ENCODE measurements at regions not wholly inside any gene's neighbourhood (a gene's known extent, or its start where the extent isn't known, plus 50 kb on each side); places are given as distances from the start of the nearest gene placed in this dataset.

DNA sequence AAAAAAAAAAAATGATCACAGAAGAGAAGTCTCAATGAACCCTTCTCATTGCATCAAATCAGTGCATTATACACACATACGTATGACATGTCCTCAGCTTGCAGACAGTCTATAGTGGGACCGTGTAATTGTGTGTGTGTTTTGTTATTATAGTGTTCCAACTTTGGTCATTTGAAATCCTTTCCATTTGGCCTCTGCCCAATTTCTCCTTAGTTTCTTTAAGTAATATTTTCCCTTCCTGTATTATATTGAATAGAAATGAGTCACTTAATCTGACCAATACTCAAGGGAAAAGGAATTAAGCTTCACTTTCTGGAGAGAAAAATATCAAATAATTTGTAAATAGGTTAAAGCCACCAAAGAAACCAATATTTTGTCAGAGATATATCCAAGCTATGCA lies 415.5 kb upstream of the SORCS1 start:
- FAIRE-seq = no peak
- no peak for DNase-seq (ENCODE audit: insufficient read length, low spot score)
- TF ChIP-seq POLR2AphosphoS5 (IDR thresholded peaks at IDR 0.05; ENCODE audit: low read depth, low read length) (no peak), POU2F2 (IDR thresholded peaks at IDR 0.05; ENCODE audit: low read depth, low read length) (no peak), TAF1 (IDR thresholded peaks at IDR 0.05; ENCODE audit: low read depth, low read length) (no peak), SPI1 (IDR thresholded peaks at IDR 0.05; ENCODE audit: low read depth, low read length) (no peak), POLR2A (IDR thresholded peaks at IDR 0.05; ENCODE audit: low read depth, low read length) (no peak), PAX5 (IDR thresholded peaks at IDR 0.05; ENCODE audit: insufficient read depth, low read length, severe bottlenecking) (no peak)

DNA sequence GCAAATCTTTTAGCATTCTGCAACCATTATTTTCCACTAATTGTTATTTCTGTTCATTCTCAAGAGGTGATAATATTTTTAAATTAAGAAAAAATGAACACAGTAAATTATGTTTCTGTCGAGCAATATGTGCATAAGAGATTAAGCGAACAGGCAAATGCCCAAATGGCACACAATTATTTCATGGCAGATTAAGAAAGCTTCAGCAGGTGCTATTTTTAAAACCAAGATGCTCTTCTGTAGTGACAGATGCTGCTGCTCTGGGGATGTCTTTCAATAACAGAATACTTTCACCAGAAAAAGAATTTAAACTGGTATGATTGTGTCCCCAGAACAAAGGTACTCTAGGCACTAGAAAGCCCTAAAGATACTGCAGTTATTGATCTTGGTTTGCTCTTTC lies 412.7 kb upstream of the SORCS1 start:
- DNase-seq (ENCODE audit: insufficient read length, low spot score) (no peak), FAIRE-seq (no peak)
- TF ChIP-seq POLR2A (IDR thresholded peaks at IDR 0.05; ENCODE audit: low read depth, low read length) = no peak
- TF ChIP-seq SPI1 (IDR thresholded peaks at IDR 0.05; ENCODE audit: low read depth, low read length) = no peak
- TF ChIP-seq POLR2AphosphoS5 (IDR thresholded peaks at IDR 0.05; ENCODE audit: low read depth, low read length) = no peak

DNA sequence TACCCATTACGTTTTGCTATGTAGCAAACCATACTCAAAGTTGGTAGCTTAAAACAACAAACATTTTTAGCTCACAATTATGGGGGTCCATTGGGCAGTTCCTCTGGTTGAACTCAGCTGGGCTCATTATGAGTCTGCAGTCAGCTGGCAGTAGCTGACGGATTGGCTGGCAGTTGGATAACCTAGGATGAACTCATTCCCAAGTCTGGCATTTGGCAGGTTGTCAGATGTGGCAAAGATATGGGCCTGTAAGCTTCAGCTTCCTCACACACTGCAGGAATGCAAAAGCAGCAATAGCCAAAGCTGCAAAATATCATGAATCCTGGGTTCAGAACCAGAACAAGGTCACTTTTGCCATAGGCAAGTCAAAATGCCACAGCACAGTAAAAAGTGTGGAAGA lies 412.2 kb upstream of the SORCS1 start:
- TF ChIP-seq TAF1 (IDR thresholded peaks at IDR 0.05; ENCODE audit: low read depth, low read length) (no peak), POLR2AphosphoS5 (IDR thresholded peaks at IDR 0.05; ENCODE audit: low read depth, low read length) (no peak), POLR2A (IDR thresholded peaks at IDR 0.05; ENCODE audit: low read depth, low read length) (no peak), SPI1 (IDR thresholded peaks at IDR 0.05; ENCODE audit: low read depth, low read length) (no peak), PAX5 (IDR thresholded peaks at IDR 0.05; ENCODE audit: insufficient read depth, low read length, severe bottlenecking) (no peak), POU2F2 (IDR thresholded peaks at IDR 0.05; ENCODE audit: low read depth, low read length) (no peak)

DNA sequence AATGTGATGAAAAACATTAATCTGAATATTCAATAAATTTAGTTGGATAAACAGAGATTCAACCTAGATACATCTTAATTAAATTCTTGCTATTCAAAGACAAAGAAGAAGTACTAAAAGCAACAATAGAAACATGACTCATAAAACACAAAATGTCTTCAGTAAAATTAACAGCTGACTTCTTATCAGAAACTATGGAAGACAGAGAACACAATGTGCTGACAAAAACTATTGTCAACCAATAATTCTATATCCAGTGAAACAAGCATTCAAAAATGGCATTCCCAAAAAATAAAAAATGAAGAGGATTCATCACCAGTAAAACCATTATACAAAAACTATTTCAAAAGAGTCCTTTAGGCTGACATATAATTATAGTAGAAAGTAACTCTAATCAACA lies 400.5 kb upstream of the SORCS1 start:
- no peak for TF ChIP-seq PAX5 (IDR thresholded peaks at IDR 0.05; ENCODE audit: insufficient read depth, low read length, severe bottlenecking)
- TF ChIP-seq POLR2A (IDR thresholded peaks at IDR 0.05; ENCODE audit: low read depth, low read length) = no peak
- TF ChIP-seq POU2F2 (IDR thresholded peaks at IDR 0.05; ENCODE audit: low read depth, low read length) = no peak
- TF ChIP-seq POLR2AphosphoS5 (IDR thresholded peaks at IDR 0.05; ENCODE audit: low read depth, low read length) = no peak
- TF ChIP-seq TAF1 (IDR thresholded peaks at IDR 0.05; ENCODE audit: low read depth, low read length) = no peak
- DNase-seq (ENCODE audit: insufficient read length, low spot score) (no peak), FAIRE-seq (no peak)

More for the DNA sequence above, 412.2 kb upstream of the SORCS1 start:
- FAIRE-seq (no peak), DNase-seq (ENCODE audit: insufficient read length, low spot score) (no peak)

DNA sequence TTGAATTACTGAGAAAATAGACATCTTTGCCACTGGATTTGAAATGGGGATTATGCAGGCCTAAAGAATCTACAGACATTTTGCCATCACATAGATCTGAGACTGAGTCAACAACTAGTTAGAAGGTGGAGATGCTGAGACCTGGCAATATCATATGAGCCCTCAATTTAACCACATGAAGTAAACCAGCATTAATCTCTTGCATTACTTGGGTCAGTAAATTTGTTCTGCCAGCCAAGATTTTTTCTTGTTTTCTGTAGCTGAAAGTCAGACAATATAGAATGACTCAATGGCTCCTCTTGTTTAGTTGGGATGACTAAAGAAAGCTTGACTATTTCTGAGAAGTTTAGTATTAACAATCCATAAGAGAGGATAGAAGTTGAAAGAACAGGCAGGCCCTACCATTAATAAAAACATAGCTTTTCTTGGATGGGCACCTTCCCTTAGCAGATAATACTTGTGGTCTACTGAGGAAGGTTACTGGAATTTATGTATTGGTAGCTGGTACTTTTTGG lies 396.7 kb upstream of the SORCS1 start:
- FAIRE-seq = no peak
- no peak for DNase-seq (ENCODE audit: insufficient read length, low spot score)
- TF ChIP-seq POLR2AphosphoS5 (IDR thresholded peaks at IDR 0.05; ENCODE audit: low read depth, low read length) (no peak), TAF1 (IDR thresholded peaks at IDR 0.05; ENCODE audit: low read depth, low read length) (no peak), SPI1 (IDR thresholded peaks at IDR 0.05; ENCODE audit: low read depth, low read length) (no peak), POU2F2 (IDR thresholded peaks at IDR 0.05; ENCODE audit: low read depth, low read length) (no peak), POLR2A (IDR thresholded peaks at IDR 0.05; ENCODE audit: low read depth, low read length) (no peak), PAX5 (IDR thresholded peaks at IDR 0.05; ENCODE audit: insufficient read depth, low read length, severe bottlenecking) (no peak)

DNA sequence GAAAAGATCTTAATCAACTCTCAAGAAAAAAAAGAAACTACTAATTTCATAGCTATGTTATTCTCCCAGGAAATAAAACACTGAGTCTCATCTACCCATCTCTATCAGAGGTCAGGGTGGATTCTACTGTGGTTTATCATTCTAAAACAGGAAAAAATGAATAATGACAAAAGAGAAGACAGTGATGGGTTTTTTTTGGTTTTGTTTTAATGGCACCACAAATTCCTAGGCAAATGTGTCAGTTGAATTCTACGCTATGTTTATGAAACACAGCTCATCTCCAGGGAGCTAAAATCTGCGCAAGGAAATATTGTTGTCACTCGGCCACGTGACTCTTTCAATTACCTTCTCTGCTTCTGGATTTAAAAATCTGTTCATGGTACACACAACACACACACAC lies 393.4 kb upstream of the SORCS1 start:
- no peak for FAIRE-seq
- DNase-seq (ENCODE audit: insufficient read length, low spot score) = no peak
- no peak for TF ChIP-seq POU2F2 (IDR thresholded peaks at IDR 0.05; ENCODE audit: low read depth, low read length)
- no peak for TF ChIP-seq TAF1 (IDR thresholded peaks at IDR 0.05; ENCODE audit: low read depth, low read length)
- TF ChIP-seq PAX5 (IDR thresholded peaks at IDR 0.05; ENCODE audit: insufficient read depth, low read length, severe bottlenecking) = no peak
- TF ChIP-seq SPI1 (IDR thresholded peaks at IDR 0.05; ENCODE audit: low read depth, low read length) = no peak
- no peak for TF ChIP-seq POLR2A (IDR thresholded peaks at IDR 0.05; ENCODE audit: low read depth, low read length)
- TF ChIP-seq POLR2AphosphoS5 (IDR thresholded peaks at IDR 0.05; ENCODE audit: low read depth, low read length) = no peak

DNA sequence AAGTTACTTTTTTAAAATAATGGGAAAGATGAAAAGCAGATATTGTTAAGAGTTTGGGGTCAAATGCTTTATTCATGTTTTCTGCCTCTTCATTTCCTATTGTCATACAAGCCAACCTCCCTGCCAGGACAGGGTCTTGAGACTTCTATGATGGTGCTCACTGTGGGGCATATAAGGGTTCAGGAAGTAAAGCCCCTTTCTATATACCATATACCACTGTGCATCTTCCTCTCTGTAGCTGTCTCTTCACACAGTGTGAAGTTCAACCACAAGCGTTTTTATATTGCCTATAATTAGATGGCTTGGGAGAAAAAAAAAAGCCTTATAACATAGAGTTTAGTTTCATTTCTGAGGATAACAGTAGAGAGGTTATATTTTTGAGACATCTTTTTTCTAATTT lies 389.8 kb upstream of the SORCS1 start:
- TF ChIP-seq POLR2A (IDR thresholded peaks at IDR 0.05; ENCODE audit: low read depth, low read length) (no peak), POLR2AphosphoS5 (IDR thresholded peaks at IDR 0.05; ENCODE audit: low read depth, low read length) (no peak), PAX5 (IDR thresholded peaks at IDR 0.05; ENCODE audit: insufficient read depth, low read length, severe bottlenecking) (no peak), TAF1 (IDR thresholded peaks at IDR 0.05; ENCODE audit: low read depth, low read length) (no peak), POU2F2 (IDR thresholded peaks at IDR 0.05; ENCODE audit: low read depth, low read length) (no peak), SPI1 (IDR thresholded peaks at IDR 0.05; ENCODE audit: low read depth, low read length) (no peak)
- FAIRE-seq = no peak
- no peak for DNase-seq (ENCODE audit: insufficient read length, low spot score)

DNA sequence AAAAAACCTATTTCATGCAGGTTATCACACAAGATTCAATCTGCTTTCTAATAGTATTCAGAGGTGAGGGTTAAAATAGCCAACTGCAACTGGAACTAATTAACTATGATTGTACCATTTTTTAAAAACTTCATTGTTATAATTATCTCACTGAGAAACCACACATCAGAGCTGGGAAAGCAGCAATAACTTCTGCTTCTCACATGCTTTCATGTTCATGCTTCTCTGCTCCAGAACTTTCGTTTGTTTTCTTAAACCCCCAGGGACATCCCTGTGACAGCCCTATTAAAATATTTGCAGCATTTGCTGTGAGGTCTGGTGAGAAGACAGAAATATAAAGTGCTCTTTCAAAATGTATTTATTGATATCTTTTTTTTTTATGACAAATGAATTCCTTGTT lies 389.0 kb upstream of the SORCS1 start:
- no peak for TF ChIP-seq SPI1 (IDR thresholded peaks at IDR 0.05; ENCODE audit: low read depth, low read length)
- TF ChIP-seq POU2F2 (IDR thresholded peaks at IDR 0.05; ENCODE audit: low read depth, low read length) = no peak
- TF ChIP-seq PAX5 (IDR thresholded peaks at IDR 0.05; ENCODE audit: insufficient read depth, low read length, severe bottlenecking) = no peak
- TF ChIP-seq POLR2AphosphoS5 (IDR thresholded peaks at IDR 0.05; ENCODE audit: low read depth, low read length) = no peak
- no peak for TF ChIP-seq TAF1 (IDR thresholded peaks at IDR 0.05; ENCODE audit: low read depth, low read length)
- no peak for TF ChIP-seq POLR2A (IDR thresholded peaks at IDR 0.05; ENCODE audit: low read depth, low read length)
- DNase-seq (ENCODE audit: insufficient read length, low spot score) (no peak), FAIRE-seq (no peak)

DNA sequence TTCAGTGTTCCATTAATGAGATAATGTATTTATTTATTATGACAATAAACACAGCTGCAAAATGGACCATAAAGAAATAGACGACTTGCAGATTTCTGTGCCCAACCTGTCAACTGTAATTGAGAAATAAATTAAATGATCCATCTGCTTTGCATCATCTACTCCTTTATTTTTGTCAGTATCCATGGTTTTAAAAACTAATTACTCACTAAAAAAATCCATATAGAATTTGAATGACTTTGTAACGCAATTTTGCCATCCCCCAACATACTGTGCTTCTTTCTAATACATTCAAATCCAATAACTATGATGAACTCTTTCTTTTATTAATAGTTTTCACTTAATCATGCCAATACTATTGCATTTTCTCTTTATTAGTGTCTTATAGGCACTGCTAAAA lies 388.5 kb upstream of the SORCS1 start:
- no peak for FAIRE-seq
- TF ChIP-seq POLR2AphosphoS5 (IDR thresholded peaks at IDR 0.05; ENCODE audit: low read depth, low read length) (no peak), PAX5 (IDR thresholded peaks at IDR 0.05; ENCODE audit: insufficient read depth, low read length, severe bottlenecking) (no peak), POU2F2 (IDR thresholded peaks at IDR 0.05; ENCODE audit: low read depth, low read length) (no peak), SPI1 (IDR thresholded peaks at IDR 0.05; ENCODE audit: low read depth, low read length) (no peak), POLR2A (IDR thresholded peaks at IDR 0.05; ENCODE audit: low read depth, low read length) (no peak), TAF1 (IDR thresholded peaks at IDR 0.05; ENCODE audit: low read depth, low read length) (no peak)

DNA sequence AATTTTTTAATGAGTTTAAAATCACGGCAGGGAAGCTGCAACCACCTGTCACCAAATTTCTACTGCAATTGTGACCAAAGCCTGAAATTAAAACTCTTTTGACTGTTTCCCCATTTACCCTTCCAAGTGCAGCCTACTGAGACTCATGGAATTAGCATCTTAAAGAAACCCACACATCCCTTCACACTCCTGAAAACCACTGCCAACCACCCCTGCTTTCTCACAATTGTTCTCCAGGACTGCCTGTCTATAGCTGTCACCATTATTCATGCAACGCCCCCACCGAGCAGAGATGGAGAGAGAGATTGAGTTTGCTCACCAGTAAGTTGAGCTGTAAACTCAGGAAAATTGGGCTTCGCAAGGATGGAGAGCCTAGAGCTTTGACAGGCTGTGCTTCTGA lies 383.8 kb upstream of the SORCS1 start:
- TF ChIP-seq POLR2AphosphoS5 (IDR thresholded peaks at IDR 0.05; ENCODE audit: low read depth, low read length) = no peak
- no peak for TF ChIP-seq TAF1 (IDR thresholded peaks at IDR 0.05; ENCODE audit: low read depth, low read length)
- TF ChIP-seq PAX5 (IDR thresholded peaks at IDR 0.05; ENCODE audit: insufficient read depth, low read length, severe bottlenecking) = no peak
- no peak for TF ChIP-seq POU2F2 (IDR thresholded peaks at IDR 0.05; ENCODE audit: low read depth, low read length)
- TF ChIP-seq SPI1 (IDR thresholded peaks at IDR 0.05; ENCODE audit: low read depth, low read length) = no peak
- TF ChIP-seq POLR2A (IDR thresholded peaks at IDR 0.05; ENCODE audit: low read depth, low read length) = no peak
- no peak for FAIRE-seq
- no peak for DNase-seq (ENCODE audit: insufficient read length, low spot score)

More for the DNA sequence above, 388.5 kb upstream of the SORCS1 start:
- no peak for DNase-seq (ENCODE audit: insufficient read length, low spot score)
